RKO (cell line): ENCODE measurements at regions not wholly inside any gene's neighbourhood (a gene's known extent, or its start where the extent isn't known, plus 50 kb on each side); places are given as distances from the start of the nearest gene placed in this dataset.

ENCODE experiments used
- DNase-seq: peaks from one replicate; pipeline ENCODE4 v3.0.0-alpha.2; 2016; ENCODE audit warnings: low spot score

DNA sequence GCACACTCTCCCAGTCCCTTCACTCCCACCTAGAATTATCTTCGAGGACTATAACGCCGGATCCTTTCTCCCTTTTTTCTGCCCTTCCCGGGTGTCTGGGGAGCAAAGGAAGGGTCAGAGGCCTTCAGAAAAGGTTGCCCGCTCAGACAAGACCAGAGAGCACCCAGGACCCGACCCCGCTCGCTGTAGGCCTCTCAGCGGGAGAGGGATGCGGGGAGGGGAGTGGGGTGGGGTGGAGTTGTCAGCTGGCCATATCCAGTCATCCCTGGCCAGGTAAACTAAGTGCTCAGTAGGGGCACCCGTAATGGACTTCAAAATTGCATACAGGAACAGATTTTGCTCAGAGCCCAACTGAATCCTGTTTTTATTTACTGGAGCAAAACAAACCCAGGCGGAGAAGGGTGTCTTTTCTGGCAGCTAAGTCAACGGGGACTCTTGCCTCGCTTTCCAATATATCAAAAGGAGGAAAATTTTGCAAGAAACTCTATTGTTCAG is 65.0 kb downstream of the NOL4 start:
- DNase-seq, result no peak

DNA sequence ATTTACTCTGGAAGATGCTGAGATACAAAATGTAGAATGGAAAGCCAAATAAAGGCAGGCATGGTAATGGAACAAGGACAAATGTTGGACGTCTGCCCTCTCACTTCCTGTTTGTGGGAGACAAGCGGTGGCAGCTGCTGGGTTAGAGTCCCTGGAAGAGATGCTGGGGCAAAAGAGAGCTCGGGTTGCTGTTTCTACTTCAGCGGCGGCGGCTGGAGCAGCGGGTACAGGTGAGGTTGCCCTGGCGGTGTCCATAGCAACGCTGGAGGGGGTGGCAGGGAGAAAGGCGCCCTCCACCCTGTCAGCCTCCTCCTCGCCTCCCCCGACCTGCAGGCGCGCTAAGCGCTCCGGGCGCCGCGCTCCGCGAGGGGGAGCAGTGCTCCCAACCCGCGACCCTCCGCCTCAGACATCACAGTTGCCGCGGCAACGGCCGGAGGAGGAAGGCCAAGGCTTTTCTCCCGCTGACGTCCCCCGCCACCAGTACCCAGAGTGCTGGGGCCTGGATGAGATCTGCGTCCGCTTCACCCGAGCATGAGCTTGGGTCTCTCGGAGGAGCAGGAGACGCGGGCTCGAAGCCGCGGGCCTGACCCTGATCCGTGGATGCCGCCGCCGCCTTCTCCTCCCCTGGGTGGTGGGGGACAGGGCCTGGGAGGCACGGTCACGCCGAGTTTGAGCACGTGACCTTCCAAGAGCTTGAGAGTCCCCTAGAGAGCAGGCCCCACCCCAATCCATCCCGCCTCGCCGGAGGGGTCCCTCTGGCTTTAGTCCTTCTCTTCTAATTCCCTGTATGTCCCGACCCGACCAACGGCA is 65.6 kb downstream of the NOL4 start:
- DNase-seq, result no peak

DNA sequence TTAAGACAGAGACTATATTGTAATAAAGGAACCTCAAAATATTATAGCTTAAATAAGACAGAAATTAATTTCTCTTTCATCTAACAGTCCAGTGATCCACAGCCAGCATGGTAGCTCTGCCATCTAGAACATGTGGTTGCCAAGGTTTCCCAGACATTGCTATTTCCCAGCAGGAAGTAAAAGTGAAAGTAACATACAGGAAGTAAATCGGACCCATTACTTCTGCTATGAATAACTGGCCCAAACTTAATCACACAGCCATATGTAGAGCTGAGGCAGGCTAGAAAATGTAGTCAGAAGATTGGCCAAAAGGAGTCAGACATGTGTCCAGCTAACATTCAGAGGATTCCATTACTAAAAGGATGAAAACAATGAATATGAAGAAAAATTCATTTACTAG is 71.0 kb downstream of the NOL4 start:
- peak; percentile 74 for DNase-seq

DNA sequence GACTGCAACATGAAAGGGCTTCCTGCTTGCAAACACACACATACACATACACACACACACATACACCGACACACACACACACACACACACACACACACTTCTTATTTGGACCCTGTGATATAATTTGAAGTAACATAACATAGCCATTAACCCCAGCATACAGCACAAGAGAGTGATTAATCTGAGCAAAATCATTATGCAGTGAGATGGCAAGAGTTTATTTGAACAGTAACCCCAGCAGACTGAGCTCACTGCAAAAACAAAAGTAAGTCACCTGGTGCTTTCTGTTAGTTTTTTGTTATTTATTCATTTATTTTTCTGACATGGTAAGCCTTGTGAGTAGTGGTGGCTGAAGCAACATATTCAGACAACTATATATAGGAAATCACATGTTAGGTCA is 93.7 kb downstream of the NOL4 start:
- no peak for DNase-seq

DNA sequence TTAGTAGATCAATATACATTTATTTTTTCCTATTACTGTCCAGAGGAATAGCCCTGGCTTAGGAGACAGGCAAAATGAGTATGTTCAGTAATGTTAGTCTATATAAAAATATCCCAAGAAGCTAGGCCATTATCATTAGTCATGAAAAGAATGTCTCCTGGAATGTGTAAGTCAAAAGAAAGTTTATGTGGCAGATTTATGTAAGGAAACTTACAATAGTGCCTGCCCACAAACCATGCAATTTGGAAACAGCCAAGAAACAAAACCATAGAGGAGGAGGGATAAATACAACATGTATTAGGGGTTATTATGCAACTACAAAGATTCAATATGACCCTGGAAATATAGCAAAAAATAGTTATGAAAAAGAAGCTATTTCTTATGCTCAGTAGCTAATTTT is 96.3 kb downstream of the NOL4 start:
- DNase-seq, result no peak

DNA sequence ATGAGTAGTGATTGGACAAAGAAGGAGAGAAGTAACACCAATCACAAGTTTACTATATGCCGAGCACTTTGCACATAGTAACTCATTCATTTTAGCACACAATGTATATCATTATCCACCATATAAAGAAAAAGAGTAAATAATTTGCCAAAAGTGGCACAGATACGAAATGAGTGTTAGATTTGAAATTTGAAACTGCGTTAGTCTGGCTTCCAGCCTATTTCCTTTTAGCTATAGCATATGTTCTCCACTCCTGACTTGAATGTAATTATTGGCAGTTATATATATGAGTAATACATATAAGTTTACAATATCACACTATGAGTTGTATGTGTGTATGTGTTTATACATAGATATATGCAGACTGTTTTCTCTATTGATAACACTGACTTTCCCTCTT is 98.6 kb downstream of the NOL4 start:
- no peak for DNase-seq

DNA sequence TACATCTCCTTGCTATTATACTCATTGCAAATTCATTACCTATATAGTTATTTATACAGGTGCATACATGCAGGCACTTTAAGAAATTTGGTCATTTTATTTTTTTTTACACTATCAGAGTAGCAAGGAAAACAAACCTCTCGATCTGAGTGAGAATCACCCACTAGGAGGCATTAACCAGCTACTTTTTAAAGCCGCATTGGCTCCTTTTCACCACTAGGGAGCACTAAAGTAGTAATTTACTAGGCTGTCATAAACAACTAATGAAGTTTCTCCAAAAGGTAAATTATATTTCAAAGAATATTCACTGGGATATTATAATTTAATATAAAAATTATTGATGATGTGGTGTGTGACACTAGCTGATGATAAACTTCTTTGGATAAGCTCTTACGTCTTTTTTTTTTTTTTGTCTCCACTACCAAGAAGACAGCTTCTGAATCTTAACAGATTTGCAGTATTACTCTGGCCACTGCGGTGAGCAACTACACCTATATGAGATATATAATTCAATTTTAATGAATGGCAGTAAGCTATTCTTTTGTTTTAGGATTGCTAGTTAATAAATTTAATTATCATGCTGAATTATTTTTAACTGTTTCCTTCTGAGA is 101.9 kb downstream of the NOL4 start:
- peak; percentile 44 for DNase-seq

DNA sequence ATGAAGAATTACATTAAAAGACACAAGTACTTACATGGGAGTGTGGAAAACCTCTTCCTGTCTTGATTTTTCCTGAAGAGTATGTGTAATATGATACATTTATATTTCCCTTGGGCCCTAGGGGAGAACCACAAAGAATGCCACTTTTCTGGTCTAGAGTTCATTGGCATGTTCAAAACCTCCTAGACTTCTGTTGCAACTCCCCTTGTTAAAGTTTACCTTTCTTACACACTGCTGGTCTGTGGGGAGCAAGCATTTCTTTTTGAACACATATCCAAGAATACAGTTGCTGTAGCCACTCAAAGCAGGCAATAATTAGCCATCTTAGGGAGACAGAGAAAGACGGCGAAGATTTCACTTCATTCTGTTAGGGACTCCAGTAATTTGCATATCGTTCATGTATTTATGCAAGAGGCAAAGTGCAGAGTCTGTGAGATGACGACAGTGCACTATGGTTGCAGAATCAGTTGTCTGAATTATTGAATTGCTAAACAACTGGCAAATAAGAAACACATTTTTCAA is 103.5 kb downstream of the NOL4 start:
- DNase-seq, result no peak

DNA sequence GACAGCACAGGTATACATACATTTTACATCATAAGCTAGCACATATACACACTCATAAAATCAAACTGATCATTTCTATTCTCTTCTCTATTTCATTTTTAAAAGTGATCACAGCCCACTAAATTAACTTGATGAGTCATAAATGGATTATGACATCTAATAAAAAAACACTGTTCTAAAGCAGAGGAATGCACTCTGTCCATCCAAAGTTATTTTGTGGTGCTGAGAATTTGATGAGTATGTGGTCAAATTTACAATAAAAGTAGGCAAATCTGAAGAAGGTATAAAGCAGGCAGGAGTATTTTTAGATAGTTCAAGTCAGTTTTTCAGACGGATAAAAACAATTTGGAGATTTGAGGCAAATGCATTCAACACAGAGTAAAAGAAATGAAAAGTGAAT is 104.4 kb downstream of the NOL4 start:
- DNase-seq, result no peak

DNA sequence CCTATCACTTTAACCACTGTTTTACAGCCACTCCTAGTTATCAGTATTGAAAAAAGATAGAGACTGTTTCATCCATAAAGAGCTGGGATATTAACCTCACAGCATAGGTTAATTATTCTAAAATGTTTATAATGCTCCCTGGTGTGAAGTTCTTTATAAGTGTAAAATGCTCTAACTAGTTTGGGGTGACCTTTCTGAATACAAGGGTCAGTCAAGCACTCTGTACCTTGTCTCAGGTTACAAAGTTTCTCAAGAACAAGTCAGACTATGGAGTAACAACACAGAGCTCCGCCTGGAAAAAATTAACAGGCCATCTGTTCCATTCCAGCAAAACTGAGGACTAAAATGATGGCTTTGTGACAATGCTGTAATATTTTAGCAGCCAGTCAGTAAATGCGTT is 107.4 kb downstream of the NOL4 start:
- no peak for DNase-seq

DNA sequence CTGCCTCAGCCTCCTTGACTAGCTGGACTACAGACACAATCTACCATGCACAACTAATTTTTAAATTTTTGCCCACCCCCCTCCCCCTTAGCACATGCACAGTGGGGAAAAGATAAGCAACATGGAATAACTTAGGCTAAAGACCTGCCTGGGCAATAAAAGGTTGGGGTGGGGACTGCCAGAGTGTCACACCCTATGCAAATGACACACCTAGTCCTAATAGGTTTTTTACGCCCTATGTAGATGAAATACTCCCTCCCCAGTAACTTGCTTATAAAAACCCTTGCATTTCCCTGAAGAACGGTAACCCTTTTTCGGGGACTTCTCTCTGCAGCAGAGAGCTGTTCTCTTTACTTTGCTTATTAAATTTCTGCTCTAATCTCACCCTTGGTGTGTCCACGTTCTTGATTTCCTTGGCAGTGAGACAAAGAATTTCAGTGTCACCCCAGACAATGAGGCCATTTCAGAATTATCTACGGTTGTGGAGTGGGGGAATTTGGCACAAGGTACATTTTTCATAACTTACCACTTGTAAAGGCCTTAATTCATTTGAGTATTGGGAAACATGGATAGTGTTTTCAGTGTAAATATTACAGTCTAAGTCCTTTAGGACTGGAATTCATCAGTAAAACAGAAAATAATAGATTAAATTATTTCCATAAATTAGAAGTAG is 109.2 kb downstream of the NOL4 start:
- no peak for DNase-seq

DNA sequence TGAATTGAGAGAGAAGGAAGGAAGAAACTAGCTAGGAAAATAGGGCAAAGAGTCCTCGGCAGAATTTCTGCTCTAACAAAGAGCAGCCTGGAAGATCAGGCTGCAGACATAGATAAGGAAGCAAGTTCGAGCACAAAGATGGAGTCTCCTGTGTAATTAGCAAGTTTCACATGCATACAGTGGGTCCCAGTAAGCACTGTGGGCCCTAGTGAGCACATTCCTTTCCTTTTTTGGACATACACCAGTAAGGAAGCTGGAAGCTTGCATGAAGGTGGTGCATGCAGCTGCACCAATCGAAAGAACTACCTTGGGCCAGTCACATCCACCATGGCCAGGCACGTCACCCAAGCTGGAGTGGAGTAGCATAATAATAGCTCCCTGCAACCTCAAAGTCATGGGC is 109.7 kb downstream of the NOL4 start:
- DNase-seq, result no peak

DNA sequence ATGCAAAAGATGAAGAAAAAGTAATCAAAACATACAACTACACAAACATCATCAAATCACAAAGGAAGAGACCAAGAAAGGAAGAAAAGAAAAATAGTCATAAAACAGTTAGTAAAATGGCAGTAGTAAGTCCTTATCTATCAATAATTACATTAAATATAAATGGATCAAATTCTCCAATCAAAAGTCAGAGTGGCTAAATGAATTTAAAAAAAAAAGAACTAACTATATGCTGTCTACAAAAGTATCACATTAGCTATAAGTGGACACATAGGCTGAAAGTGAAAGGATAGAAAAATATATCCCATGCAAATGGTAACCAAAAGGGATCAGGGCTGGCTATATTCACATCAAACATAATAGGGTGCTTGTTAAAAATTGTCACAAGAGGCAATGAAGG is 116.5 kb downstream of the NOL4 start:
- DNase-seq, result no peak

DNA sequence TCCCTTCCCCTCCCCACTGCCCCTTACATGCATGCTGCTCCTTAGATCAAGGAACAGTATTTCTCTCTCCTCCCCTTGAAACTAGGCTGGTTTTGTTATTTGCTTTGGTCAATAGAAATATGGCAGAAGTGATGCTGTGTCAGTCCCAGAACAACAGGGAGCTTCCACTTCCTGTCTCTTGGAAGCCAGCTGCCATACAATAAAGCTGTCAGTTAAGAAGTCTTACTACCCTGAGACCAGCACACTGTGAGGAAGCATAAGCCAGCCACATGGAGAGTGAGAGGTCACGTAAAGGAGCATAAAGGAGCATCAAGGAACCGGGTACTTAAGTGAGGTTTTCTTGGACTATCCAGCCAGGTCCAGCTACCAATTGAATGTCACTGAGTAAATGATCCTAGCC is 126.6 kb downstream of the NOL4 start:
- no peak for DNase-seq

DNA sequence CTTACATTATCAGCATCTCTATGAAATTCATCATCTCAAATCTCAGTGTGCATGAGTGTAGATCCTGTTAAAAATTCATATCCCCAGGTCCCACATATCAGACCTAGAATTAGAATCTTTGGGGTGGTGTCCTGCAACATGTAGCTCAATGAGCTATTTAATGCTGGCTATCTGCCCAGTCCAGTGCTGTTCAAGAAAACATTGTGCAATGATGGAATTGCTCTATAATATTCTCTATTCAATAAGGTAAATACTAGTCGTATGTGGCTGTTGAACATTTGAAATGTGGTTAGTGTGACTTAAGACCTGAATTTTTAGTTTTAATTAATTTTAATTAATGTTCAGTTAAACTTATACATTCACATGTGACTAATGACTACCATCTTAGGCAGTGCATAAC is 127.4 kb downstream of the NOL4 start:
- no peak for DNase-seq

DNA sequence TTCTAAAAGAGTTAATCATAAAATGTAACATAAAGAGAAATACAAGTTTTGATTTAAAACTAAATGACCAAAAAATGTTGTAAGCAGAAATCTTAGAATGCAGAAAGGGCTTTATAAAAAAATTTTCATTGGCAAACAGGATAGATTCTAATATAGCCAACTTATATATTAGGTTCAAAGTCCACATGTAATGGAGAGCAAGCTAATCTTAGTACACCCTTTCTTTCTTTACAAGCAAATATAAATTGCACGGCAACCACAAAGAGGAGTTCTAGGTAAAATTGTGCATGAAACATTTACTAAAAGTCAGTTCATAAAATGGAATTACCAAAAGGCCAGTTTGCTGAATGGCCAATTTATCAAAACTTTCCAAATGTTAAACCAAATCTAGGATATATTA is 130.6 kb downstream of the NOL4 start:
- no peak for DNase-seq

DNA sequence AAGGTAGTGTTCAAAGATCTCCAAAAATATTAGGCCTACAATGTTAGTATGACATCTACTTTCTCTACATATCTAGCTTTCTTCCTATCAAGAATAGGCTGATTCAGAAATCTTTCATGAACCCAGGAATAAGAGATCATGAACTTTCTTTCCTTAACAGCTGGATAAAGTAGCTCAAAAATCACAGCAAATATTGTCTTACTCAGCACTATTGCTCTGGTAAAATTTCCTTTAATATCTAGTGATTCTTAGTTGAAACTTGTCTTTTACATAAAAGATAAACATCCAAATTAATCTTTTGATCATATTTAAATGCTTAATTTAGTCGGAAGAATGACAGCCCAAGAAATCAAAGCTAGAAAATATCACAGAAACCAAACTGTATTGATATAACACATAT is 131.9 kb downstream of the NOL4 start:
- no peak for DNase-seq

DNA sequence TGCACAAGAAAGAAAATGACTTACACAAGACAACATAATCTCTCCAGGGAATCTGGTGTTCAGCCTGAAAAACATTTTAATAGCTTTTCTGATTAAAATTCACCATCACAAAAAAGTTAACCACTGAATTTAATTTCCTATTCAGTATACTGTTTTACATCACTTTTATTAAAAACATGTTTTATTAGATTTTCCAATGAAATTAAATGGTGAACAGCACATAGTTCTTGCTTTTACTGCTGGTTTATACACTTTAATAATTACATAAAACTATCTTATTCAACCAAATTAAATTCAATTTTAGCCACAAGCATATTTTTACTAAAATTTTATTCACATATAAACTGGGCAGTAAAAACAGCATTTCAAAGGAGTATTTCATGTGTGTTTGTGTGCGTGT is 138.3 kb downstream of the NOL4 start:
- DNase-seq, result no peak

DNA sequence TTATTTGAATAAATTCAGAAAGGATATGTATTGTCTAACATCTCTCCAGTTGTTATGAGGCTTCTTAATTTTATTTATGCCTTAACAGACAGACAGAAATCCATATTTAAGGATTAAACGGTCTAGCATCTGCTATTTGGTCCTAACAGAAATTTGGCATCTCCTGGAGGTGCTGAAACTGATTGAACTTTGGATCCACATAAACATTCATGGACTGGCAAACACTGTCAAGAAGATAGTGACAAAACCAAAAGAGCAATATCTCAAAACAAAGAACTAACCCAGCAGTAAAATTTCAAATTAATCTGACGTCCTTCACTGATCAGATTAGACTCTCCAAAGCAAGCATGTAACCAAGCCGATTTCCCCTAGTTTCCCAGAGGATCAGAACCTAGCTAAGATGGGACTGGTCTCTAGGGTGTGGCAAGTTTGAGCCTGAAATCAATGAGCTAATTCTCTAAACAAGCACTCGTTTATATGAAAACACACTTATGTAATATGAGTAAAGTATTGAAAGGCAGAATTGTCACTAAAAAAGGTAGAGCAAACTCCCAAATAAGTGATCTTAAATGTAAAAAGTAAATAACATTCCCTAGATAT is 139.5 kb downstream of the NOL4 start:
- no peak for DNase-seq

DNA sequence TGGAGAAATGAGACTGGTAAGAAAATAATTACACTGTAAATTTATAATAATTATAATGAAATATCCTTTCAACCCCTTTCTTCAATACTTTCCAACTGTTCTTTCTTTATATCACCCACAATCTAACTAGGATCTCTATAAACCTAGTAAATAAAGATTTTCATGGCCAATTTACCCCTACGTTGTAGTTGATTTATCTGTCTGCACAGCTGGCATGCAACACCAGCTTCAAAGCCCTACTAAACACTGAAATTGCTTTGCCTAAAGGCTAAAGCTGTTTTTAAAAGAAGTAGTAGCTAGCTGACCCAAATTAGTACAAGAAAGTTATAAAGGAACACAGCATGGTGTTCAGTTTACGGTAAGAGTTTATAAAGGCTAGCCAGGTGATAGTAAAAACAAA is 140.1 kb downstream of the NOL4 start:
- DNase-seq, result no peak

DNA sequence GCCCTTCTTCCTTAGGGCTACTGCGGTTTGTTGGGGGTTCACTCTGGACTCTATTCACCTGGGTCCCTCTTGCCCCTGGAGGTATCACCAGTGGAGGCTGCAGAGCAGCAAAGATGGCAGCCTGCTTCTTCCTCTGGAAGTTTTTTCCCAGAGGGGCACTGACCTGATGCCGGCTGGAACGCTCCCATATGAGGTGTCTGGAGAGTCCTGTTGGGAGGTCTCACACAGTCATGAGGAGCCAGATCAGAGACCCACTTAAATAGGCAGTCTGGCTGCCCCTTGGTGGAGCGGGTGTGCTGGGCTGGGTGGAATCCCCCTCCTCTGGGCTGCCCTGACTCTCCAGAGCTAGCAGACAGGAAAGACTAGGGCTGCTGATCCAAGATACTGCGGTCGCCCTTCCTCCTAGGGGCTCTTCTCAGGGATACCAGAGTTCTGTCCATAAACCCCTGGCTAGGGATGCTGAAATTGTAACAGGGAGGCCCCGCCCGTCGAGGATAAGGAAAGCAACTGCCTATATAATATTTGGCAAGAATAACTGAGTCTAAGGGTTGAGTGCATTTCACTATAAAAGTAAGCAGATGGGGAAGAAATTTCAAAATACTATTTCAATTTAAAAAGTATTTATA is 140.7 kb downstream of the NOL4 start:
- no peak for DNase-seq

DNA sequence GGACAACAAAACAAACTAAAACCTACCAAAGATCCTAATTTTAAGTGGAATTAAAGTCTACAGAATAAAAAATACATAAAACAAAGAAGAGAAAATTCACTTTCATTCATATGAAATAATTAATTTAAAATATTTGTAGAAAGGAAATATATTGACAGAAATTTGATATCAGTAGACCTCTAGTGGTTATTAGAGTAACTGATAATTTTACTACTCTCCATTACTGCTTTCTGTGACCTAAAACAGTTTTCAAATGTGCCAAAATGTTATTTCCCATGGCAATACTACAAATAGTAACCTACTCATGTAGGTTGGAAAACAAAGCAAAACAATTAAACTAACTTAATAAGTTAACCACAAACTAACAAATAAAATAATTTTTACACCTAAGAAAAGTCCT is 147.1 kb downstream of the NOL4 start:
- peak; percentile 12 for DNase-seq
